ENCODE measurements at regions not wholly inside any gene's neighbourhood (a gene's known extent, or its start where the extent isn't known, plus 50 kb on each side); places are given as distances from the start of the nearest gene placed in this dataset.

- in situ Hi-C loops (cut with HindIII; ENCODE audit: low pct_unique_long_range_greater_than_20kb, low sequenced_read_pairs) = no loop called here
- no peak for TF ChIP-seq JUND (IDR thresholded peaks at IDR 0.05; ENCODE audit: low read depth)
- no peak for DNase-seq (ENCODE audit: low read depth in 1 of 2, low spot score in 1 of 2)
Measured at GRCh38 chr2:71843391-71843850, 304.2 kb downstream of the CYP26B1 start.

GRCh38 chr2:71842744-71843143, 304.9 kb downstream of the CYP26B1 start:
- no peak for TF ChIP-seq JUND (IDR thresholded peaks at IDR 0.05; ENCODE audit: low read depth)
- no peak for DNase-seq (ENCODE audit: low read depth in 1 of 2, low spot score in 1 of 2)
- in situ Hi-C loops (cut with HindIII; ENCODE audit: low pct_unique_long_range_greater_than_20kb, low sequenced_read_pairs) = no loop called here

GRCh38 chr2:71839826-71840225, 307.8 kb downstream of the CYP26B1 start:
- no peak for DNase-seq (ENCODE audit: low read depth in 1 of 2, low spot score in 1 of 2)
- TF ChIP-seq JUND (IDR thresholded peaks at IDR 0.05; ENCODE audit: low read depth) = no peak
- in situ Hi-C loops (cut with HindIII; ENCODE audit: low pct_unique_long_range_greater_than_20kb, low sequenced_read_pairs) = no loop called here

- no peak for TF ChIP-seq JUND (IDR thresholded peaks at IDR 0.05; ENCODE audit: low read depth)
- DNase-seq (ENCODE audit: low read depth in 1 of 2, low spot score in 1 of 2) = no peak
- in situ Hi-C loops (cut with HindIII; ENCODE audit: low pct_unique_long_range_greater_than_20kb, low sequenced_read_pairs) = no loop called here
Measured at GRCh38 chr2:71834796-71835195, 312.9 kb downstream of the CYP26B1 start.

GRCh38 chr2:71833855-71834560, 313.7 kb downstream of the CYP26B1 start:
- in situ Hi-C loops (cut with HindIII; ENCODE audit: low pct_unique_long_range_greater_than_20kb, low sequenced_read_pairs) = no loop called here
- no peak for TF ChIP-seq JUND (IDR thresholded peaks at IDR 0.05; ENCODE audit: low read depth)
- no peak for DNase-seq (ENCODE audit: low read depth in 1 of 2, low spot score in 1 of 2)

- in situ Hi-C loops (cut with HindIII; ENCODE audit: low pct_unique_long_range_greater_than_20kb, low sequenced_read_pairs) = no loop called here
- DNase-seq (ENCODE audit: low read depth in 1 of 2, low spot score in 1 of 2) = no peak
- TF ChIP-seq JUND (IDR thresholded peaks at IDR 0.05; ENCODE audit: low read depth) = no peak
Measured at GRCh38 chr2:71833272-71833671, 314.4 kb downstream of the CYP26B1 start.

GRCh38 chr2:71832844-71833243, 314.8 kb downstream of the CYP26B1 start:
- in situ Hi-C loops (cut with HindIII; ENCODE audit: low pct_unique_long_range_greater_than_20kb, low sequenced_read_pairs) = no loop called here

GRCh38 chr2:71832388-71832787, 315.3 kb downstream of the CYP26B1 start:
- no peak for TF ChIP-seq JUND (IDR thresholded peaks at IDR 0.05; ENCODE audit: low read depth)
- in situ Hi-C loops (cut with HindIII; ENCODE audit: low pct_unique_long_range_greater_than_20kb, low sequenced_read_pairs) = no loop called here
- DNase-seq (ENCODE audit: low read depth in 1 of 2, low spot score in 1 of 2) = no peak

More at GRCh38 chr2:71832844-71833243, 314.8 kb downstream of the CYP26B1 start:
- no peak for TF ChIP-seq JUND (IDR thresholded peaks at IDR 0.05; ENCODE audit: low read depth)
- no peak for DNase-seq (ENCODE audit: low read depth in 1 of 2, low spot score in 1 of 2)

GRCh38 chr2:71831193-71831577, 316.5 kb downstream of the CYP26B1 start:
- peak in 1 of 2 experiments; percentile 29 for DNase-seq (ENCODE audit: low read depth in 1 of 2, low spot score in 1 of 2)
- TF ChIP-seq JUND (IDR thresholded peaks at IDR 0.05; ENCODE audit: low read depth) = no peak
- in situ Hi-C loops (cut with HindIII; ENCODE audit: low pct_unique_long_range_greater_than_20kb, low sequenced_read_pairs) = no loop called here

- no peak for TF ChIP-seq JUND (IDR thresholded peaks at IDR 0.05; ENCODE audit: low read depth)
- in situ Hi-C loops (cut with HindIII; ENCODE audit: low pct_unique_long_range_greater_than_20kb, low sequenced_read_pairs) = no loop called here
- DNase-seq (ENCODE audit: low read depth in 1 of 2, low spot score in 1 of 2) = no peak
Measured at GRCh38 chr2:71830497-71831192, 317.0 kb downstream of the CYP26B1 start.

- TF ChIP-seq JUND (IDR thresholded peaks at IDR 0.05; ENCODE audit: low read depth) = no peak
- DNase-seq (ENCODE audit: low read depth in 1 of 2, low spot score in 1 of 2) = no peak
- in situ Hi-C loops (cut with HindIII; ENCODE audit: low pct_unique_long_range_greater_than_20kb, low sequenced_read_pairs) = no loop called here
Measured at GRCh38 chr2:71829008-71829407, 318.7 kb downstream of the CYP26B1 start.

GRCh38 chr2:71827973-71828372, 319.7 kb downstream of the CYP26B1 start:
- no peak for DNase-seq (ENCODE audit: low read depth in 1 of 2, low spot score in 1 of 2)
- TF ChIP-seq JUND (IDR thresholded peaks at IDR 0.05; ENCODE audit: low read depth) = no peak
- in situ Hi-C loops (cut with HindIII; ENCODE audit: low pct_unique_long_range_greater_than_20kb, low sequenced_read_pairs) = no loop called here

- in situ Hi-C loops (cut with HindIII; ENCODE audit: low pct_unique_long_range_greater_than_20kb, low sequenced_read_pairs) = no loop called here
- TF ChIP-seq JUND (IDR thresholded peaks at IDR 0.05; ENCODE audit: low read depth) = no peak
- DNase-seq (ENCODE audit: low read depth in 1 of 2, low spot score in 1 of 2) = no peak
Measured at GRCh38 chr2:71827524-71827901, 320.1 kb downstream of the CYP26B1 start.

All from T47D (cell line).